CD4-positive, alpha-beta T cell (primary cell): ENCODE measurements at regions not wholly inside any gene's neighbourhood (a gene's known extent, or its start where the extent isn't known, plus 50 kb on each side); places are given as distances from the start of the nearest gene placed in this dataset.

Experiments
- ATAC-seq: fragments of 200-7000 bp; cut with Tn5 transposase; one replicate; pipeline ENCODE4 v1.10.0; 2022; ENCODE audit warnings: mild to moderate bottlenecking; ENCODE audit not compliant: poor library complexity
- CTCF ChIA-PET: fragments of 350-600 bp; sonication (Branson Sonifier 250); formaldehyde crosslinking; loops from one replicate; lab custom pipeline; 2021; ENCODE audit warnings: antibody characterized with exemption, inconsistent platforms; lab: Charles Lee
- POLR2A ChIA-PET: fragments of 350-600 bp; sonication (Branson Sonifier 250); formaldehyde crosslinking; loops from one replicate; lab custom pipeline; 2021; ENCODE audit warnings: antibody characterized with exemption, inconsistent platforms; lab: Charles Lee
- DNase-seq, 14 experiments: peaks; one replicate each; pipeline ENCODE4 v3.0.0-alpha.2; 2013 to 2020; ENCODE audit warnings: mixed read lengths in 2 of 14
- H3K27ac ChIP-seq, 2 donors: one replicate each; pipeline versions ENCODE4 v1.5.1 to v1.7.0; 2013; ENCODE audit warnings: low read length in 2 of 2, low read depth in 1 of 2, mild to moderate bottlenecking in 1 of 2
- H3K27me3 ChIP-seq, 2 experiments: 1 replicate in 1 of 2; 2 replicates in 1 of 2; pipeline versions ENCODE4 v1.6.1 to v1.7.0; 2013; ENCODE audit warnings: low read length in 2 of 2, control low read depth in 1 of 2, mild to moderate bottlenecking in 1 of 2, moderate library complexity in 1 of 2; ENCODE audit not compliant: insufficient read depth in 2 of 2, control insufficient read depth in 1 of 2
- H3K36me3 ChIP-seq: one replicate; pipeline ENCODE4 v1.6.1; 2013; ENCODE audit warnings: low read length, control low read depth; ENCODE audit not compliant: insufficient read depth
- H3K4me1 ChIP-seq: one replicate; pipeline ENCODE4 v1.6.1; 2013; ENCODE audit warnings: low read length, control low read depth; ENCODE audit not compliant: insufficient read depth
- H3K4me3 ChIP-seq: one replicate; pipeline ENCODE4 v1.5.1; 2013; ENCODE audit warnings: mild to moderate bottlenecking, low read length, moderate library complexity
- H3K9me3 ChIP-seq, 2 experiments: 1 replicate in 1 of 2; 2 replicates in 1 of 2; pipeline versions ENCODE4 v1.6.1 to v1.7.0; 2013; ENCODE audit warnings: low read length in 2 of 2, mild to moderate bottlenecking in 2 of 2, control low read depth in 1 of 2, moderate library complexity in 1 of 2; ENCODE audit not compliant: control insufficient read depth in 1 of 2, insufficient read depth in 1 of 2
- H3K27ac Mint-ChIP-seq: one replicate; pipeline ENCODE4 v1.8.0; 2020; ENCODE audit warnings: mixed read lengths
- H3K27me3 Mint-ChIP-seq: one replicate; pipeline ENCODE4 v1.8.0; 2021; ENCODE audit warnings: mixed read lengths
- H3K36me3 Mint-ChIP-seq: one replicate; pipeline ENCODE4 v1.8.0; 2021; ENCODE audit warnings: low read depth, mixed read lengths
- H3K4me1 Mint-ChIP-seq: one replicate; pipeline ENCODE4 v1.8.0; 2021; ENCODE audit warnings: low read depth, mixed read lengths
- H3K4me3 Mint-ChIP-seq: one replicate; pipeline ENCODE4 v1.8.0; 2020; ENCODE audit warnings: mild to moderate bottlenecking, mixed read lengths
- H3K9me3 Mint-ChIP-seq: one replicate; pipeline ENCODE4 v1.8.0; 2020; ENCODE audit warnings: mixed read lengths
- CTCF ChIP-seq: fragments of 200-600 bp; IDR thresholded peaks from one replicate; pipeline ENCODE4 v1.8.0; 2022; ENCODE audit warnings: antibody characterized with exemption, mild to moderate bottlenecking
- intact Hi-C, 2 experiments: fragments of 100-400 bp; cut with DNase I in 1 of 2; cut with micrococcal nuclease in 1 of 2; formaldehyde crosslinking; loops; one replicate each; pipeline versions ENCODE4 v1.15.1 to v1.9.0; 2023 to 2025; cut with DNase I, micrococcal nuclease

- Mint-ChIP-seq H3K4me3 (no peak overlapping the region), H3K27me3 (no peaks in the 10 kb centered on the region), H3K27ac (no peak overlapping the region), H3K9me3 (no peaks in the 10 kb centered on the region), H3K36me3 (no peaks in the 10 kb centered on the region), H3K4me1 (no peaks in the 10 kb centered on the region)
- H3K27me3 ChIP-seq = no peaks in the 10 kb centered on the region
- DNase-seq (no peak), ATAC-seq (no peak)
- TF ChIP-seq CTCF = no peak
- ChIA-PET CTCF (no interaction called here), POLR2A (no interaction called here)
- H3K27ac ChIP-seq = no peak overlapping the region
- no peaks in the 10 kb centered on the region for H3K9me3 ChIP-seq
- H3K4me3 ChIP-seq = no peak overlapping the region
- intact Hi-C loops = no loop called here
- H3K36me3 ChIP-seq = no peaks in the 10 kb centered on the region
- H3K4me1 ChIP-seq = no peaks in the 10 kb centered on the region
Measured at GRCh38 chr9:30243467-30243866, 2141.0 kb upstream of the ACO1 start.

GRCh38 chr9:30244877-30245276 is 2139.6 kb upstream of the ACO1 start:
- DNase-seq (no peak), ATAC-seq (no peak)
- Histone ChIP-seq H3K9me3 (no peaks in the 10 kb centered on the region), H3K36me3 (no peaks in the 10 kb centered on the region), H3K4me3 (no peak overlapping the region), H3K27ac (no peak overlapping the region), H3K4me1 (no peaks in the 10 kb centered on the region), H3K27me3 (no peaks in the 10 kb centered on the region)
- no peak overlapping the region for H3K4me3 Mint-ChIP-seq
- ChIA-PET POLR2A (no interaction called here), CTCF (no interaction called here)
- intact Hi-C loops = no loop called here
- no peaks in the 10 kb centered on the region for H3K9me3 Mint-ChIP-seq
- no peak overlapping the region for H3K27ac Mint-ChIP-seq
- no peaks in the 10 kb centered on the region for H3K36me3 Mint-ChIP-seq
- TF ChIP-seq CTCF = no peak
- H3K4me1 Mint-ChIP-seq = no peaks in the 10 kb centered on the region
- no peaks in the 10 kb centered on the region for H3K27me3 Mint-ChIP-seq

GRCh38 chr9:30250872-30251271 is 2133.6 kb upstream of the ACO1 start:
- no peaks in the 10 kb centered on the region for H3K9me3 ChIP-seq
- no peak overlapping the region for H3K27ac ChIP-seq
- H3K4me3 Mint-ChIP-seq = no peak overlapping the region
- no peaks in the 10 kb centered on the region for H3K36me3 Mint-ChIP-seq
- DNase-seq (no peak), ATAC-seq (no peak)
- H3K9me3 Mint-ChIP-seq = no peaks in the 10 kb centered on the region
- no peak for TF ChIP-seq CTCF
- H3K27me3 Mint-ChIP-seq = no peaks in the 10 kb centered on the region
- no peak overlapping the region for H3K27ac Mint-ChIP-seq
- no peaks in the 10 kb centered on the region for H3K4me1 ChIP-seq
- H3K36me3 ChIP-seq = no peaks in the 10 kb centered on the region
- no peak overlapping the region for H3K4me3 ChIP-seq
- H3K4me1 Mint-ChIP-seq = no peaks in the 10 kb centered on the region
- POLR2A ChIA-PET = no interaction called here
- intact Hi-C loops = loop anchor here in 1 of 2 experiments (10.0 kb wide), 1 partner anchor 134 kb away; no protein-coding TSS in a partner anchor
- no peaks in the 10 kb centered on the region for H3K27me3 ChIP-seq
- CTCF ChIA-PET = no interaction called here
